Activated CD4-positive, alpha-beta memory T cell treated with anti-CD3 and anti-CD28 coated beads for 36 hours (primary cell): ENCODE measurements at regions not wholly inside any gene's neighbourhood (a gene's known extent, or its start where the extent isn't known, plus 50 kb on each side); places are given as distances from the start of the nearest gene placed in this dataset.
"Not testable (repeated sequence)": the region's sequence is repeated elsewhere in the genome, so short reads cannot be mapped to it uniquely, and the experiment has no call there.

Experiments used
- CTCF ChIA-PET: fragments of 350-600 bp; sonication (Branson Sonifier 250); formaldehyde crosslinking; loops from one replicate; lab custom pipeline; 2021; ENCODE audit warnings: antibody characterized with exemption, inconsistent platforms; lab: Charles Lee
- POLR2A ChIA-PET: fragments of 350-600 bp; sonication (Branson Sonifier 250); formaldehyde crosslinking; loops from one replicate; lab custom pipeline; 2021; ENCODE audit warnings: antibody characterized with exemption; lab: Charles Lee
- DNase-seq: peaks from one replicate; pipeline ENCODE4 v3.0.0-alpha.2; 2020
- H3K27ac Mint-ChIP-seq: one replicate; pipeline ENCODE4 v1.8.0; 2021; ENCODE audit warnings: mixed read lengths
- H3K27me3 Mint-ChIP-seq: one replicate; pipeline ENCODE4 v1.8.0; 2021; ENCODE audit warnings: mixed read lengths
- H3K36me3 Mint-ChIP-seq: one replicate; pipeline ENCODE4 v1.8.0; 2021; ENCODE audit warnings: mixed read lengths
- H3K4me1 Mint-ChIP-seq: one replicate; pipeline ENCODE4 v1.8.0; 2021; ENCODE audit warnings: low read depth, mixed read lengths
- H3K4me3 Mint-ChIP-seq: one replicate; pipeline ENCODE4 v1.8.0; 2021; ENCODE audit warnings: mild to moderate bottlenecking, mixed read lengths
- H3K9me3 Mint-ChIP-seq: one replicate; pipeline ENCODE4 v1.8.0; 2021; ENCODE audit warnings: mixed read lengths
- intact Hi-C: fragments of 100-400 bp; cut with micrococcal nuclease; formaldehyde crosslinking; loops from one replicate; pipeline ENCODE4 v1.15.1; 2023

DNA sequence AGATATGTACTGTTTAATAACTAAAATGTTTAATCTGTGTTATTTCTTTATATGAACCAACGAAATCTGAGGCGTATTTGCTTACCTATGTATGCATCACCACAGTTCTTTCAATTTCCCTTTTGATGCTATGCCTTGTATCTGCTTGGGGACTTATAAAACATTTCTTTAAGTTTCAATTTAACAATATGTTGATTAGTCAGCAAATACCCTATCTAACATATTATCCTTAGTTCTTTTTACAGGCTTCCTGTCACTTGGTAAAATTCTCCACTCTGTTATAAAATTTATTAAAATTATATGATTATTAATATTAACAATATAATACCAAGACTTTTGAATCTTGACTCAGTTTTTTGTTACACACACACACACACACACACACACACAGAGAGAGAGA lies 174.3 kb downstream of the CPS1 start:
- H3K36me3 Mint-ChIP-seq: no peaks in the 10 kb centered on the region
- H3K9me3 Mint-ChIP-seq: no peaks in the 10 kb centered on the region
- H3K27ac Mint-ChIP-seq: no peak overlapping the region
- intact Hi-C loops: no loop called here
- H3K27me3 Mint-ChIP-seq: no peaks in the 10 kb centered on the region
- POLR2A ChIA-PET: no interaction called here
- DNase-seq: no peak
- H3K4me1 Mint-ChIP-seq: no peaks in the 10 kb centered on the region
- no peak overlapping the region for H3K4me3 Mint-ChIP-seq
- CTCF ChIA-PET: no interaction called here

DNA sequence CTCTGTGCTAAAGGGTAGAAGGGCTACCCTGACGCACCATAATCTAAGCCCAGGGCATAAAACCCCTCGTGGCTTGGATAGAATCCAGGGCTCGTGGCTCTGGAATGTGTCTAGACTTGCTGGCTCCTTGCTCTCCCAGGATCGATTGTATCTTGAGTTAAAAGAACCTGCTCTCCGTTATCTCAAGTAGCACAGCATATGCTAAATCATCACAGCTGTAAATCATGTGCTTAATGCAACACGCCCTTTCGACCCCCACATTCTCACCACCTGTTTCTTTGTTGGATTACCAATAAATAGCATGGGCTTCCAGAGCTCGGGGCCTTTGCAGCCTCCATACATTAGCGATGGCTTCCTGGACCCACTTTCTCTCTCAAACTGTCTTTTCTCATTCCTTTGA lies 190.4 kb downstream of the CPS1 start:
- H3K9me3 Mint-ChIP-seq, H3K27ac Mint-ChIP-seq, H3K27me3 Mint-ChIP-seq, H3K4me1 Mint-ChIP-seq, intact Hi-C loops, POLR2A ChIA-PET, DNase-seq, CTCF ChIA-PET, H3K36me3 Mint-ChIP-seq, H3K4me3 Mint-ChIP-seq: not testable (repeated sequence)

DNA sequence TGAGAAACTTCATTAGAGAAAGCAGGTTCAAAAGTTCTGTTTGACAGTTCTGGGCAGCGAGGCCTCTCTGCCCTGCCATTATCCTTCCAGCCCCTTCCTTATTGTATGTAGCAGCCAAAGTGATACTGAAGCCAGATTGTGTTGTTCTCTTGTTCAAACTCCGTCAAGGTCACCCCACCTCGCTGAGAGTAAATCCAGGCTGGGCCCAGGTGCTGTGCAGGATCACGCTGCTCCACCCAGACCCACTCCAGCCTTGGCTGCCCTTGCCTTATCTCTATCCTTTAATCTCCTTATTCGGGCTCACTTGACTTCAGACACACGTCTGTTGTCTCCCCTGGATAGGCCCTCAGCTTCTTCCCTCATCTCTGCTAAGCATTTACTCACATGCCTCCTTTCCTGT lies 196.1 kb downstream of the CPS1 start:
- no peak overlapping the region for H3K4me3 Mint-ChIP-seq
- no peaks in the 10 kb centered on the region for H3K36me3 Mint-ChIP-seq
- ChIA-PET CTCF (no interaction called here), POLR2A (no interaction called here)
- peaks cover 2% of the 10 kb centered on the region for H3K27me3 Mint-ChIP-seq
- no peaks in the 10 kb centered on the region for H3K4me1 Mint-ChIP-seq
- H3K27ac Mint-ChIP-seq: no peak overlapping the region
- intact Hi-C loops: no loop called here
- no peaks in the 10 kb centered on the region for H3K9me3 Mint-ChIP-seq
- DNase-seq: no peak

DNA sequence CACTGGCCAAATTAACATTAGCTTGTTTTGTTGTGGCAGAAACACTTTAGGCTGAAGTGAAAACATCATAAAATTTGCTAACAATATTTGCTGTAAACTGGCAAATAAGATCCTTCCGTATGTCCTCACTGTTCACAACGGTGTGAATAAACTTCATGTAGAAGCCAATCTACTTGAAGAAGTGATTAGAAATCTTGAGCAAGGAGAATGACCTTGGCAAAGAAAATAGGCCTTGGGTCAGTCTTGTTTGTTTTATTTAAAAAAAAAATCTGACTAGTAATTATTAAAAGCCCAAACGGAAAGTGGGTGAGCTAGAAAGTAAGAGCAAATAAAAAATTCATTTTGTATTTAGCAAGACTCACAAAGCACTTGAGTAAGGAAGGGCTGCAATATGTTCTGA lies 197.0 kb downstream of the CPS1 start:
- Mint-ChIP-seq H3K4me1 (no peaks in the 10 kb centered on the region), H3K36me3 (no peaks in the 10 kb centered on the region), H3K4me3 (no peak overlapping the region), H3K27me3 (peaks cover 2% of the 10 kb centered on the region), H3K27ac (no peak overlapping the region), H3K9me3 (no peaks in the 10 kb centered on the region)
- ChIA-PET CTCF (no interaction called here), POLR2A (no interaction called here)
- intact Hi-C loops: no loop called here
- DNase-seq: no peak

DNA sequence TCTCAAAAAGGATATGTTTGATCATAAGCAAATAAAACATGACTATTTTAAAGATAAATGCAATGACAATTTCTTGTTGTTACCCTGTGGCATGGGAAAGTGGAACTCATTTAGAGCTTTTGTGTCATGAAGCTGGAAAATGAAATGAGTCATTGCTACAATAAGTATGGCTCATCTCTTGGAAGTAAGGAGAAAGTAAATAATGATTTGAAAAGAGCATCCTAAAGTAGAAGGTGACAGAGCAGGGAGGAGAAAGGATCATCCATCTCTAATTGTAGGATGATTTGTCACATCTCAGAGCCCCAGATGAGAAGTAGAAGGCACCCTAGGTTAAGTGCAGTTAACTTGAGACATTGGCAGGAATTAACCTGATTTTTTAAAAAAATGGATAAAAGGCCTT lies 200.5 kb downstream of the CPS1 start:
- CTCF ChIA-PET: no interaction called here
- intact Hi-C loops: no loop called here

DNA sequence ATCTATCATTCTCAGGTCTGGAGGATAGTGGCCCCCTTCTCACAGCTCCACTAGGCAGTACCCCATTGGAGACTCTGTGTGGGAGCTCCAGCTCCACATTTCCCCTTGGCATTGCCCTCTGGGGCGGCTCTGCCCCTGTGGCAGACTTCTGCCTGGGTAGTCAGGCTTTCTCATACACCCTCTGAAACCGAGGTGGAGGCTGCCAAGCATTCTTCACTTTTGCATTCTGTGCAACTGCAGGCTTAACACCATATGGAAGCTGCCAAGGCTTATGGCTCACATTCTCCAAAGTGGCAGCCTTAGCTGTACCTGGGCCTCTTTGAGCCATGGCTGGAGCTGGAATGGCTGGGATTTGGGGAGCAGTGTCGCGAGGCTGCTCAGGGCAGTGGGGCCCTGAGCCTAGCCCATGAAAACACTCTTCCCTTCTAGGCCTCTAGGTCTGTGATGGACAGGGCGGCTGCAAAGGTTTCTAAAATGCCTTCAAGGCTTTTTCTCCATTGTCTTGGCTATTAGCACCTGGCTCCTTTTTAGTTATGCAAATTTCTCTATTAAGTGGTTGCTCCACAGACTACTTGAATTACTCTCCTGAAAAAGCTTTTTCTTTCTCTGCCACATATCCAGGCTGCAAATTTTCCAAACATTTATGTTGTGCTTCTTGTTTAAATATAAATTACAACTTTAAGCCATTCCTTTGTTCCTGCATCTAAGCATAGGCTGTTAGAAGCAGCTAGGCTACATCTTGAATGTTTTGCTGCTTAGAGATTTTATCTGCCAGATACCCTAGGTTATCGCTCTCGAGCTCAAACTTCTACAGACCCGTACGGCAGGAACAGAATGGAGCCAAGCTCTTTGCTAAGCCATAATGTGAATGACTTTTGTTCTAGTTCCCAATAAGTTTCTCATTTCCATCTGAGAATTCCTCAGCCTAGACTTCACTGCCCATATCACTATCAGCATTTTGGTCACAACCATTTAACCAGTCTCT lies 206.5 kb downstream of the CPS1 start:
- Mint-ChIP-seq H3K4me1 (no peaks in the 10 kb centered on the region), H3K27ac (no peak overlapping the region), H3K36me3 (no peaks in the 10 kb centered on the region), H3K9me3 (no peaks in the 10 kb centered on the region), H3K27me3 (no peaks in the 10 kb centered on the region), H3K4me3 (no peak overlapping the region)
- intact Hi-C loops: no loop called here
- DNase-seq: no peak
- POLR2A ChIA-PET: no interaction called here
- CTCF ChIA-PET: no interaction called here

More for the DNA sequence above, 200.5 kb downstream of the CPS1 start:
- Mint-ChIP-seq H3K36me3 (no peaks in the 10 kb centered on the region), H3K4me3 (no peak overlapping the region), H3K4me1 (no peaks in the 10 kb centered on the region), H3K27me3 (peaks cover 2% of the 10 kb centered on the region), H3K27ac (no peak overlapping the region), H3K9me3 (no peaks in the 10 kb centered on the region)
- DNase-seq: no peak
- POLR2A ChIA-PET: no interaction called here

DNA sequence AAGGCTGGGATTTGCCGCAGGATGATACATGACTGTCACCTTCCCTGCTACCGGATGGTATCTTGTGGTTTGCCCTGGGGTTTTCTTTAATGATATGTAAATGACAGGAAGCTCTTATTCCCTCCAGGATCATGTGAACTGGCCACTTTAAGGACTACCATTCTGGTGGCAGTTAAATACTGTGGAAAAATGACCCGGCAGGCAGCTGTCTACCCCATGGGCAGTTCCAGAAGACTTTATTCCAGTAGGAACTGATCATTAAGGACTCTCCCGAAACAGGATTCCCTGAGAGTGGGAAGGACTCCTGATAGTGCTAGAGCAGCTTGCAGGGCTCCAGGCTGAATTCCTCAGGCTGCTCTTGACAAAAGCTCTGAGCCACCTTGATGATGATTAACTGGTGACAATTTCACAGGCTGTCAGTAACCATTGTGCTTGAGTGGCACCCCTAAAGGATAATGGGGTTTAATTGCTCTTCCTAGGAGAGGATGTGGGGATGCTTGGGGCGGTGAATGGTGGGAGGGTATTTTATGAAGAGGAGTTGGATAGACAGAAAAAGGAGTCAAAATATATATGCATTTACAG lies 212.0 kb downstream of the CPS1 start:
- intact Hi-C loops: no loop called here
- CTCF ChIA-PET: no interaction called here
- peaks cover 19% of the 10 kb centered on the region for H3K9me3 Mint-ChIP-seq
- POLR2A ChIA-PET: no interaction called here
- H3K36me3 Mint-ChIP-seq: no peaks in the 10 kb centered on the region
- no peak overlapping the region for H3K27ac Mint-ChIP-seq
- no peaks in the 10 kb centered on the region for H3K27me3 Mint-ChIP-seq
- DNase-seq: no peak
- H3K4me1 Mint-ChIP-seq: no peaks in the 10 kb centered on the region
- no peak overlapping the region for H3K4me3 Mint-ChIP-seq

DNA sequence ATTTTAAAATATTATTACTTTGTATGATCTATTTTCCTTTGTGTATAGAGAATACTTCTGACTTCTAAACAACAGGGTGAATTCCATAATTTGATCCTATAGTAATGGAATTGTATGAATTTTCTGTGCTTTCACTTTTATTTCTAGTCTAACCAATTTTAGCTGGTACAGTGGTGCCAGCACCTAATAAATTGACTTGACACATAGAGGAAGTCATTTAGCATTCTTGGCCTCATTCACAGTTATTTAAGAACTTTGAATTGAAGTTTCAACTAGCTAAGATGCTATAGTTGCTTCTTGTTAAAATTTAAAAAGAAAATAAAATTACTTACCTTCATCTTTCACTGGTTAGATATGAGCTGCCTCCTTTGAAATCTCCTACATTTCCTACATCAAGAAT lies 220.4 kb downstream of the CPS1 start:
- Mint-ChIP-seq H3K27me3 (no peaks in the 10 kb centered on the region), H3K27ac (no peak overlapping the region), H3K9me3 (peaks cover 12% of the 10 kb centered on the region), H3K36me3 (no peaks in the 10 kb centered on the region), H3K4me1 (no peaks in the 10 kb centered on the region), H3K4me3 (no peak overlapping the region)
- intact Hi-C loops: no loop called here
- ChIA-PET CTCF (no interaction called here), POLR2A (no interaction called here)
- no peak for DNase-seq

DNA sequence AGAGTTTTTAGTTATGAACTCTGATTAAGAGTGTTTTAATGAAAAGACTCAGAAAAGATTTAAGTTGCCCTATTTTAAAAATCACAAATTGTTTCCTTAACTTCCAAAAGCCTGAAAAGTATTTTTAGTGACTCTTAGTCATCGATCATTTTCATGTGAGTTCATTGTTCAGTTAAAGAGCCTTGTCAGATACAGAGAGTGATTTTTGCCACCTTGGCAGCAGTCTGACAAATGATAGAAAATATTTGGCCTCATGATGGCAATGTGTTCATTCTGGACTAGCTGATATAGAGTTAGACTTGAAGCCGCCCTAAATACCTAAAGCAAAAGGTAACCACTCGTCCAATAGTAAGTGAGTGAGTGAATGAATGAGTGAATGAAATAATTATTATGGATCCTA lies 225.8 kb downstream of the CPS1 start:
- intact Hi-C loops: no loop called here
- Mint-ChIP-seq H3K4me3 (no peak overlapping the region), H3K9me3 (peaks cover 3% of the 10 kb centered on the region), H3K27me3 (no peaks in the 10 kb centered on the region), H3K27ac (no peak overlapping the region), H3K36me3 (no peaks in the 10 kb centered on the region), H3K4me1 (no peaks in the 10 kb centered on the region)
- no peak for DNase-seq
- ChIA-PET CTCF (no interaction called here), POLR2A (no interaction called here)

DNA sequence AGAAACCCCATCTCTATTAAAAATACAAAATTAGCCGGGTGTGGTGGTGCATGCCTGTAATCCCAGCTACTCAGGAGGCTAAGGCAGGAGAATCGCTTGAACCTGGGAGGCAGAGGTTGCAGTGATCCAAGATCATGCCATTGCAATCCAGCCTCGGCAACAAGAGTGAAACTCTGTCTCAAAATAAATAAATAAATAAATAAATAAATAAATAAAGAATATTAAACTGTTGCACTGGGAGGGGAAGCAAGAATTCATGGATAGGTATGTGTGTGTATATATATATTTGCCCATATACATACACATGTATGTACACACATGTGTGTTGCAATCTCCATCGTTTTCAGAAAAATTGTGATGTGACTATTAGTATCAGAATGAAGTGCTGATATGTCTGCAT lies 231.4 kb downstream of the CPS1 start:
- DNase-seq, H3K4me1 Mint-ChIP-seq, H3K9me3 Mint-ChIP-seq, H3K27me3 Mint-ChIP-seq, intact Hi-C loops, H3K4me3 Mint-ChIP-seq, H3K36me3 Mint-ChIP-seq, CTCF ChIA-PET, POLR2A ChIA-PET, H3K27ac Mint-ChIP-seq: not testable (repeated sequence)

DNA sequence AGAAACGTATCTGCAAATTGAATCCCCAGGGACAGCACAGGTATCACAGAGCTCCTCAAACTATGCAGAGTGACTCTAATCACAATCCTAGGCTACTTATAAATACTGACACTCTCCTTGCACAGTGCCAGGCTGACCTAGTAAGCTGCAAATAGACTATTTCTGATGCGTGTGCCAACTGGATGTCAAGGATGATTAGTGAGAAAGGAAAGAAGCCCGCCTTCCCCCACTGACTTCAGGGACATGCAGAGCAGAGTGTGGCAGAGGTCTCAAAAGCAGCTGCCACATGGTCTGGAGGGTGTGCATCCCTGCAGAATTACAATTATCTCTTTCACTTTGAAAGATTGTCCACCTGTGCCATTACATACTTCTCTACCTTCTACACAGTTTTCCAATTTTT lies 235.6 kb downstream of the CPS1 start:
- no peaks in the 10 kb centered on the region for H3K4me1 Mint-ChIP-seq
- H3K36me3 Mint-ChIP-seq: no peaks in the 10 kb centered on the region
- POLR2A ChIA-PET: no interaction called here
- no peak for DNase-seq
- no peak overlapping the region for H3K4me3 Mint-ChIP-seq
- no peak overlapping the region for H3K27ac Mint-ChIP-seq
- no peaks in the 10 kb centered on the region for H3K9me3 Mint-ChIP-seq
- no peaks in the 10 kb centered on the region for H3K27me3 Mint-ChIP-seq
- CTCF ChIA-PET: no interaction called here
- intact Hi-C loops: no loop called here

DNA sequence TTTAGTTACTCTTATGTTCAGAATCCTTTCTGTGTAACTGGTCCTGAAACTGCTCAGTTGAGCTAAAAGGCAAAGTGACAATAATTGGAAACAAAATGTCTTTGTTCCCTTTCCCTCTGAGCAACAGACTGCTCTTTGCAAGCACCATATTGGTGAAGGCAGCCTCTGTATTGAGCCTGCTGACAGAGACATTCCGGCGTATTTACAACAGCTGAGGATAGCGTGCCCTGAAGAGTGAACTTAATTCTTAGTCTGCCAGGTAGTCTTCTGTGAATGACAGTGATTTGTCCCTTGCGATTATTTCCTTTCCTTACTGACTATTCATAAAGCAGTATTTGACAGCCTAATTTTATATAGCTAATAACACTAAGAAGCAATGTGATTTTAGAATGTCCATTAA lies 239.1 kb downstream of the CPS1 start:
- ChIA-PET POLR2A (no interaction called here), CTCF (no interaction called here)
- Mint-ChIP-seq H3K27ac (no peak overlapping the region), H3K9me3 (no peaks in the 10 kb centered on the region), H3K4me1 (no peaks in the 10 kb centered on the region), H3K27me3 (no peaks in the 10 kb centered on the region), H3K4me3 (no peak overlapping the region), H3K36me3 (no peaks in the 10 kb centered on the region)
- intact Hi-C loops: no loop called here
- no peak for DNase-seq

DNA sequence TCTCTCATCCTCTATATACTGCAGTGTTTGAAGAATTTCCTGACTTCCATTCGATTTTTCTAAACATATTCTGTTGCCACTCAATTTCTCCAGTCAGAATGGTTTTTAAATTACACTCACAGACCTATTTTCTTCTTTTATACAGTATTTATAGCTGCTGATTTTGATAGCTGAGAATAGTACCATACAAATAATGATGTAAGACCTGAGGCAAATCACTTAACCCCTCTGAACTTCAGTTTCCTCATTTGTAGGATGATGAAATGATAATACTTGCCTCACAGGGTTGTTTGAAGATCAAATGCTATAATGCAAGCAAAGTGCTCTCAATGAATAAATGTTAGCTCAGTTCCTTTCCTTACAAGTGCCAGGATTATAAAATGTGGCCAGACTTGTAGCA lies 241.8 kb downstream of the CPS1 start:
- H3K4me1 Mint-ChIP-seq: no peaks in the 10 kb centered on the region
- intact Hi-C loops: no loop called here
- H3K36me3 Mint-ChIP-seq: no peaks in the 10 kb centered on the region
- ChIA-PET POLR2A (no interaction called here), CTCF (no interaction called here)
- no peaks in the 10 kb centered on the region for H3K27me3 Mint-ChIP-seq
- H3K27ac Mint-ChIP-seq: no peak overlapping the region
- no peak overlapping the region for H3K4me3 Mint-ChIP-seq
- no peaks in the 10 kb centered on the region for H3K9me3 Mint-ChIP-seq
- no peak for DNase-seq
